Calu3 (cell line): ENCODE measurements at regions not wholly inside any gene's neighbourhood (a gene's known extent, or its start where the extent isn't known, plus 50 kb on each side); places are given as distances from the start of the nearest gene placed in this dataset.

Experiments used
- BruUV-seq: library from RNA; stranded (reverse); fragments of 400-500 nt; replicated peaks from 2 replicates; lab custom pipeline; 2021; lab: Mats Ljungman, UMichigan
- CTCF ChIA-PET: fragments of 300-600 bp; sonication (Branson Sonifier 250); formaldehyde crosslinking; loops from one replicate; lab custom pipeline; 2022; ENCODE audit warnings: antibody characterized with exemption; lab: Charles Lee
- DNase-seq: peaks from one replicate; pipeline ENCODE4 v3.0.0; 2022
- H3K27ac Mint-ChIP-seq: one replicate; pipeline ENCODE4 v1.8.0; 2022; ENCODE audit warnings: mixed read lengths; ENCODE audit not compliant: unreplicated experiment
- H3K27me3 Mint-ChIP-seq: one replicate; pipeline ENCODE4 v1.8.0; 2022; ENCODE audit warnings: mixed read lengths; ENCODE audit not compliant: unreplicated experiment
- H3K36me3 Mint-ChIP-seq: one replicate; pipeline ENCODE4 v1.8.0; 2022; ENCODE audit warnings: mild to moderate bottlenecking, moderate library complexity, mixed read lengths; ENCODE audit not compliant: insufficient read depth, unreplicated experiment
- H3K4me1 Mint-ChIP-seq: one replicate; pipeline ENCODE4 v1.8.0; 2022; ENCODE audit warnings: mild to moderate bottlenecking, low read depth, mixed read lengths; ENCODE audit not compliant: unreplicated experiment
- H3K4me3 Mint-ChIP-seq: one replicate; pipeline ENCODE4 v1.8.0; 2022; ENCODE audit warnings: mild to moderate bottlenecking, low read depth, moderate library complexity, mixed read lengths; ENCODE audit not compliant: unreplicated experiment
- H3K9me3 Mint-ChIP-seq: one replicate; pipeline ENCODE4 v1.8.0; 2022; ENCODE audit warnings: low read depth, mixed read lengths; ENCODE audit not compliant: unreplicated experiment
- intact Hi-C: fragments of 100-400 bp; cut with micrococcal nuclease; formaldehyde crosslinking; loops from one replicate; pipeline ENCODE4 v1.10.0; 2022; ENCODE audit not compliant: unreplicated experiment
- TF ChIP-seq, protein P1 (sequence below): fragments of 200-600 bp; IDR thresholded peaks from one replicate; pipeline ENCODE4 v1.8.0; 2022; ENCODE audit warnings: antibody characterized with exemption; ENCODE audit not compliant: unreplicated experiment

DNA sequence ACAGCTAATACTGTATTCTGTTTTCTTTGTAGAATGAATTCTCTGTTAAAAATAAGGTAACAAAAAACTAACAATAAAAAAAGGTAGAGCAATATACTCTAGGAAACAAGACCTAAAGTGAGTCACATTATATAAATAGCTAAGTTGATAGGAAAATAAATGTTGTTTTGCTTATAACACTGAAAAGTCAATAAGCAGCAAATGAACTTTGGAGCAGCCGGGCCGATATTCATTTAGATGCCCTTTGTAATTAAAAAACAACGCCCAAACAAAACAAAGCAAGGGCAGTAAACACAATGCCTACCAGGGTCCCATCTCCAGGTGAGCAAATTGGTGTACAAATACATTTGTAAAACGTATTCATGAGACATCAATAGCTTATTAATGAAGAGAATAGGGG, 227.6 kb upstream of the FOXN3 start:
- intact Hi-C loops, result no loop called here
- no peak for DNase-seq
- Mint-ChIP-seq H3K27me3 (no peaks in the 10 kb centered on the region), H3K4me3 (no peak overlapping the region), H3K27ac (no peak overlapping the region), H3K9me3 (peaks cover 4% of the 10 kb centered on the region), H3K4me1 (peaks cover 8% of the 10 kb centered on the region), H3K36me3 (no peaks in the 10 kb centered on the region)
- TF ChIP-seq, protein P1, sequence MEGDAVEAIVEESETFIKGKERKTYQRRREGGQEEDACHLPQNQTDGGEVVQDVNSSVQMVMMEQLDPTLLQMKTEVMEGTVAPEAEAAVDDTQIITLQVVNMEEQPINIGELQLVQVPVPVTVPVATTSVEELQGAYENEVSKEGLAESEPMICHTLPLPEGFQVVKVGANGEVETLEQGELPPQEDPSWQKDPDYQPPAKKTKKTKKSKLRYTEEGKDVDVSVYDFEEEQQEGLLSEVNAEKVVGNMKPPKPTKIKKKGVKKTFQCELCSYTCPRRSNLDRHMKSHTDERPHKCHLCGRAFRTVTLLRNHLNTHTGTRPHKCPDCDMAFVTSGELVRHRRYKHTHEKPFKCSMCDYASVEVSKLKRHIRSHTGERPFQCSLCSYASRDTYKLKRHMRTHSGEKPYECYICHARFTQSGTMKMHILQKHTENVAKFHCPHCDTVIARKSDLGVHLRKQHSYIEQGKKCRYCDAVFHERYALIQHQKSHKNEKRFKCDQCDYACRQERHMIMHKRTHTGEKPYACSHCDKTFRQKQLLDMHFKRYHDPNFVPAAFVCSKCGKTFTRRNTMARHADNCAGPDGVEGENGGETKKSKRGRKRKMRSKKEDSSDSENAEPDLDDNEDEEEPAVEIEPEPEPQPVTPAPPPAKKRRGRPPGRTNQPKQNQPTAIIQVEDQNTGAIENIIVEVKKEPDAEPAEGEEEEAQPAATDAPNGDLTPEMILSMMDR, result no peak
- CTCF ChIA-PET, result no interaction called here
- BruUV-seq, result no TSS peak

DNA sequence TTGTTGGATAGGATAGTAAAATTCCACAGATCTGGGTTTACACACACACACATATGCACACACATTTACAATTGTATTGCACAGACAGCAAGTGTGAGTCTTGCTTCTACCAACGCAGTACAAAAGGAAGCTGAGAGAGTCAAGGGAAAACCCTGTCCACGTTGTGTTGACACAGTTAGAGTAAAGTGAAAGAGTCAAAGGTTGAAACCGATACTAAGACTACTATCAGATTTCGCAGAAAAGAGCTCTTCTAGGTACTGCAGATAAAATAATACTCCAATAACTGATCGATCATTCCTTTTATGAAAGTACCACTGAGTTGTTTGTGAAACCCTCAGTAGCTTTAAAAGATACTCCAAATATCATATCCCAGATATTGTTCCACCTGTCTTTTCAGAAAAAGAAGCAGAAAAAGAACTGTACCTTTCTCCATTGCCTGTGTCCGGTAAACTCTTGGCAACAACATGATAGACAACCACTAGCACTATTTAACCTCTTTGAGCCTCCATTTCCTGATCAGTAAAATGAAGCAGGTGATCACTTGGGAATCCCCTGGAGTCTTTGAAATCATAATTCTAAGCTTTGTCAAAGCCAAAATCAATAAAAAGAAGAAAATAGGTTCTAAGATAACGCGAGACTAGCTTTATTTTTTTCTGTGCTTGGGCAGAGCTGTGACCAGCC, 224.6 kb upstream of the FOXN3 start:
- no peaks in the 10 kb centered on the region for H3K36me3 Mint-ChIP-seq
- no peak overlapping the region for H3K4me3 Mint-ChIP-seq
- no peak overlapping the region for H3K27ac Mint-ChIP-seq
- H3K4me1 Mint-ChIP-seq, result no peaks in the 10 kb centered on the region
- H3K27me3 Mint-ChIP-seq, result no peaks in the 10 kb centered on the region
- no peak for DNase-seq
- TF ChIP-seq, protein P1, result no peak
- intact Hi-C loops, result no loop called here
- CTCF ChIA-PET, result interaction anchor here (0.7 kb wide), 1 partner anchor 980 kb away, joined by 3 read pairs; no protein-coding TSS in a partner anchor
- BruUV-seq, result no TSS peak
- peaks cover 8% of the 10 kb centered on the region for H3K9me3 Mint-ChIP-seq

DNA sequence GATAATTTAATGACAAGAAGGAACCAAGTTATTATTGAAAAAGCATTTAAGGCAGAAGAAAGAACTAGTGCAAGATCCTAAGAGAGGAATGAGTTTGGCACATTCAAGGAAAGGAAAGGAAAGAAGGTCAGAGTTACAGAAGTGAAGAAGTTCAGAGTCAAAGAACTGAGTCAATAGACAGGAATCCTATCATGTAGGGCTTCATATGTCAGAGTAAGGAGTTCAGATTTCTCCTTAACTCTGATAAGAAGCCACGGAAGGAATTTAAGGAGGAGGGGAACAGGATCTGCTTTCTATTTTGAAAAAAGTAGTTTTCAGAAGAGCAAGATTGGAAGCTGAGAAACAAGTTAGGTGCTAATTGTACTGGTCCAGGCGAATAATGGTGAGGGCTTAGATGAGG, 223.1 kb upstream of the FOXN3 start:
- no peak overlapping the region for H3K27ac Mint-ChIP-seq
- TF ChIP-seq, protein P1, result no peak
- H3K4me1 Mint-ChIP-seq, result no peaks in the 10 kb centered on the region
- no peaks in the 10 kb centered on the region for H3K27me3 Mint-ChIP-seq
- no peak for DNase-seq
- intact Hi-C loops, result no loop called here
- H3K36me3 Mint-ChIP-seq, result no peaks in the 10 kb centered on the region
- no TSS peak for BruUV-seq
- H3K9me3 Mint-ChIP-seq, result peaks cover 11% of the 10 kb centered on the region
- CTCF ChIA-PET, result no interaction called here
- no peak overlapping the region for H3K4me3 Mint-ChIP-seq

DNA sequence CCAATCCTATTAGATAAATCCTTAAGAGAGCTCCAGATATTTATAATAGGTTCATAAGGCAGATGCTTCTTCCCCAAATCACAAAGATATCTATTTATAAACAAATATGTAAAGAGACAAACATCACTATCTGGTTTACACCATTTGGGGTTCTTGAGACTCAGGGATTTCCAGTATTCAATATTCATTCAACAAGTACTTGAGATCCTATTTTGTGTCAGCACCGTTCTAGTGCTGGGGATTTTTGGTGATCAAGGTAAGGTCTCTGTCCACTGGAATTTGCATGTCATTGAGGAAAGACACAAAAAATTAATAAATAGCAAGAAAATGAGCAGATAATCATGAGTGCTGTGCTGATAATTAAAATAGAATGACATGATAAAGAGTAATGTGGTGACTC, 222.7 kb upstream of the FOXN3 start:
- Mint-ChIP-seq H3K9me3 (peaks cover 11% of the 10 kb centered on the region), H3K27me3 (no peaks in the 10 kb centered on the region), H3K4me1 (no peaks in the 10 kb centered on the region), H3K27ac (no peak overlapping the region), H3K36me3 (no peaks in the 10 kb centered on the region), H3K4me3 (no peak overlapping the region)
- TF ChIP-seq, protein P1, result no peak
- no peak for DNase-seq
- no TSS peak for BruUV-seq
- CTCF ChIA-PET, result no interaction called here
- intact Hi-C loops, result no loop called here
